Right lobe of liver (tissue), 6 donors: ENCODE measurements at regions not wholly inside any gene's neighbourhood (a gene's known extent, or its start where the extent isn't known, plus 50 kb on each side); places are given as distances from the start of the nearest gene placed in this dataset.

ENCODE experiments used
- ATAC-seq, 4 donors: fragments of 200-7000 bp; cut with Tn5 transposase; one replicate each; pipeline ENCODE4 v1.9.1; 2020; ENCODE audit warnings: mild to moderate bottlenecking in 4 of 4, moderate library complexity in 4 of 4
- DNase-seq, 3 donors: peaks; one replicate each; pipeline ENCODE4 v3.0.0-alpha.2; 2020
- H3K27ac ChIP-seq, 3 donors: fragments of 200-600 bp; one replicate each; pipeline ENCODE4 v1.8.0; 2022
- H3K27me3 ChIP-seq, 2 donors: fragments of 200-600 bp; one replicate each; pipeline ENCODE4 v1.8.0; 2022
- H3K36me3 ChIP-seq, 4 donors: fragments of 200-600 bp; sonication (generic) in 1 of 4; one replicate each; pipeline versions ENCODE4 v1.5.1 to v1.8.0; 2017 to 2022; ENCODE audit warnings: control low read depth in 1 of 4
- H3K4me1 ChIP-seq, 4 donors: fragments of 200-600 bp; sonication (generic) in 1 of 4; one replicate each; pipeline versions ENCODE4 v1.5.1 to v1.8.0; 2017 to 2022; ENCODE audit warnings: control low read depth in 1 of 4
- H3K4me3 ChIP-seq, 3 donors: fragments of 200-600 bp; one replicate each; pipeline ENCODE4 v1.8.0; 2022
- H3K9me3 ChIP-seq, 4 donors: fragments of 200-600 bp; sonication (generic) in 1 of 4; one replicate each; pipeline versions ENCODE4 v1.5.1 to v1.8.0; 2017 to 2022; ENCODE audit warnings: control low read depth in 1 of 4
- CTCF ChIP-seq, 4 donors: fragments of 200-600 bp in 3 of 4; fragments of 450-650 bp in 1 of 4; IDR thresholded peaks; one replicate each; pipeline versions ENCODE4 v1.5.1 to v1.8.0; 2016 to 2022; ENCODE audit warnings: antibody characterized with exemption in 4 of 4, mild to moderate bottlenecking in 2 of 4
- POLR2A ChIP-seq: fragments of 450-650 bp; IDR thresholded peaks from one replicate; pipeline ENCODE4 v1.6.1; 2017; ENCODE audit warnings: antibody characterized with exemption, mild to moderate bottlenecking
- WGBS: methylation state at CpG from one replicate; pipeline ENCODE4 v1.1.6; 2018; ENCODE audit warnings: low coverage, low lambda C conversion rate; ENCODE audit not compliant: insufficient coverage; ENCODE audit errors: missing lambda C conversion rate; 5-methylcytosine and 5-hydroxymethylcytosine counted together
- intact Hi-C, 2 donors: fragments of 100-400 bp; cut with DNase I; formaldehyde crosslinking; loops; one replicate each; pipeline versions ENCODE4 v1.11.2 to v1.14.1; 2022
- donor health status: DM: no; HTN: yes; CAD: no.
- donor health status: DM: no; HTN: no; CAD: no.
- donor health status: DM: no; HTN: no; CAD: no.
- donor health status: DM: no; HTN: yes; CAD: no.
- donor health status: DM: no; HTN: yes; CAD: no.

- no peak overlapping the region for H3K27ac ChIP-seq
- H3K36me3 ChIP-seq, result no peaks in the 10 kb centered on the region
- ATAC-seq, result peak in 3 of 4 donors; percentile 11 to 50 (median 45)
- intact Hi-C loops, result no loop called here
- H3K4me3 ChIP-seq, result no peak overlapping the region
- no peaks in the 10 kb centered on the region for H3K27me3 ChIP-seq
- 40% methylated on average over 5 of the region's 7 CpGs for WGBS
- H3K4me1 ChIP-seq, result no peaks in the 10 kb centered on the region
- TF ChIP-seq CTCF (IDR thresholded peaks at IDR 0.05) (peak in 3 of 4 donors; percentile 10 to 18 (median 17)), POLR2A (no peak)
- no peaks in the 10 kb centered on the region for H3K9me3 ChIP-seq
- peak in 1 of 3 donors; percentile 49 for DNase-seq
Measured at GRCh38 chr1:29698033-29698432, 461.7 kb downstream of the PTPRU start.

- intact Hi-C loops, result no loop called here
- Histone ChIP-seq H3K27ac (no peak overlapping the region), H3K36me3 (no peaks in the 10 kb centered on the region), H3K9me3 (no peaks in the 10 kb centered on the region), H3K4me3 (no peak overlapping the region), H3K4me1 (no peaks in the 10 kb centered on the region), H3K27me3 (no peaks in the 10 kb centered on the region)
- no peak for ATAC-seq
- 71% methylated on average over 6 of the region's 10 CpGs for WGBS
- no peak for DNase-seq
- no peak for TF ChIP-seq CTCF (IDR thresholded peaks at IDR 0.05)
- TF ChIP-seq POLR2A, result no peak
Measured at GRCh38 chr1:29697391-29697780, 461.1 kb downstream of the PTPRU start.

GRCh38 chr1:29696656-29697390, 460.5 kb downstream of the PTPRU start:
- intact Hi-C loops, result no loop called here
- Histone ChIP-seq H3K27ac (no peak overlapping the region), H3K4me1 (no peaks in the 10 kb centered on the region), H3K27me3 (no peaks in the 10 kb centered on the region), H3K9me3 (no peaks in the 10 kb centered on the region), H3K4me3 (no peak overlapping the region), H3K36me3 (no peaks in the 10 kb centered on the region)
- DNase-seq (no peak), ATAC-seq (no peak)
- no peak for TF ChIP-seq POLR2A
- TF ChIP-seq CTCF (IDR thresholded peaks at IDR 0.05), result no peak
- WGBS, result 50% methylated on average over 7 of the region's 20 CpGs

- H3K9me3 ChIP-seq, result no peaks in the 10 kb centered on the region
- H3K27ac ChIP-seq, result no peak overlapping the region
- intact Hi-C loops, result no loop called here
- no peak for DNase-seq
- no peaks in the 10 kb centered on the region for H3K4me1 ChIP-seq
- H3K27me3 ChIP-seq, result no peaks in the 10 kb centered on the region
- 54% methylated on average over 5 of the region's 5 CpGs for WGBS
- no peak for ATAC-seq
- TF ChIP-seq POLR2A (no peak), CTCF (IDR thresholded peaks at IDR 0.05) (no peak)
- no peak overlapping the region for H3K4me3 ChIP-seq
- no peaks in the 10 kb centered on the region for H3K36me3 ChIP-seq
Measured at GRCh38 chr1:29695803-29696202, 459.5 kb downstream of the PTPRU start.
